HG03066 (cell line): ENCODE measurements at regions not wholly inside any gene's neighbourhood (a gene's known extent, or its start where the extent isn't known, plus 50 kb on each side); places are given as distances from the start of the nearest gene placed in this dataset.
"Not testable (repeated sequence)": the region's sequence is repeated elsewhere in the genome, so short reads cannot be mapped to it uniquely, and the experiment has no call there.

Source experiments
- ATAC-seq: cut with Tn5 transposase; IDR thresholded peaks from one replicate; pipeline ENCODE4 v1.9.1; 2021; ENCODE audit warnings: low read depth; ENCODE audit not compliant: unreplicated experiment

DNA sequence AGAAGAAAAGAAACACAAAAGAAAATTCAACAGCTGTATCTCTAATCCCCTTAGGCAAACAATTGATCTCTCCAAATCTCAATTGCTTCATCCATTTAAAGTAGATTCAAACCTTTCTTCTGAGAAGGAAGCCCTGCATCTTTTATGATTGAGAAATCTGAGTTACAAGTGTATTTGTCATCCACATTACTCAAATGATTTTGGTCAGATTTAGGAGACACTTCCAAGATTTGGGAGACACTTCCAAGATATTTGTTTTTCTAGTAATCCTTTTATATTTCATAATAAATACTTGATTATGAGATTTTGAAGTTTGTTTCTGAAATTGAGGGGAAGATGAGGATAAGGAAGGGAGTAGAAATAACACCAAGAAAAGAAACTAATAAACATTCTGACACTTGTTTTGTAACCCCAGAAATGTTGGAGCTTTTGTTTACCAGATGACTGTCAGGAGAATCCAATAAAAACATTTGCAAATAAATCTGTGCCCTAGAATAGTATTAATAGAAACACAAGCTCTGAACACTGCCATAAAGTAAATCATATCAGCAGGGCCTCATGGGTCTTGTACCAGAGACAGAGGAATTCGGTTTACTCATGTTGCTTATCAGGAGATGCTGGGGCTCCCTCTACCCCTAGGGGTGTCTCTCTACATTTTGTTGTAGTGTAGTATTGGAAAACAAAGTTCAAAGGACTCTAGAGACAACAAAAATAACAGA lies 314.3 kb upstream of the NT5E start:
- no peak for ATAC-seq

DNA sequence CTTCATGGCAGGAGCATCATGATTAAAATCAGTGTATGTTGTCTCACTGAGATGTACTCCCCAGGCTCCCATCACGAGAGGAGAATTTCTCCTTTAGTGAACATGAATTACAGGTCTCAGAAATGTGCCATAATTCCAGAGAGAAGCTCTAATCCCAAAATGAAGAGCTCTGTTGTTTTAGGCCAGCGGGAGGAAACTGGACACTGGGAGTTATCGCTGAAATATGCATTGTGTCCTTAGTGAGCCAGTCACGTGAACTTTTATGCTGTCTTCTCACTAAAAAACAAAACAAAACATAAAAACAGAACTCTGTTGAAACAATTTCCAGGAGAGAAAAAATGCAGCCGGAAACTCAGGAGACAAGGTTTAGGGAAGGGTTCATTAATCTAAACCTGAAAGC lies 315.7 kb upstream of the NT5E start:
- no peak for ATAC-seq

DNA sequence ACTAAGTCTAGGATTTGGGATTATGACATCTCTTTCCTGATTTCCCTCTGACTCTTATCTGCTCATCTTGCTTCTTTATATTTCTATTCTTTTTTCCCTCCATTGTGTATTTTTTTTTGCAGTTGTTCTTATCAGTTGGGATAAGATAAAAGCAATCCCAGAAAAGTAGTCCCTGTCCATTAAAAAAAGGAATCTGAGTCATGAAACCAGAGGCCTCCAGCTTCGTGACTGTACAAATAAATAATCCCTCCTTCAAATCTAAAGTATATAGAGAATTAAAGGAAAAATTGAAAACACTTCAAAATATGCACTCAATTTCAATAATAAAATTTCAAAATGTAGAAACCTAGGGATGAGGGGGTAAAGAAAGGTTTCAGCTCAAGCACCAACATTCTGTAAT lies 317.8 kb upstream of the NT5E start:
- no peak for ATAC-seq

DNA sequence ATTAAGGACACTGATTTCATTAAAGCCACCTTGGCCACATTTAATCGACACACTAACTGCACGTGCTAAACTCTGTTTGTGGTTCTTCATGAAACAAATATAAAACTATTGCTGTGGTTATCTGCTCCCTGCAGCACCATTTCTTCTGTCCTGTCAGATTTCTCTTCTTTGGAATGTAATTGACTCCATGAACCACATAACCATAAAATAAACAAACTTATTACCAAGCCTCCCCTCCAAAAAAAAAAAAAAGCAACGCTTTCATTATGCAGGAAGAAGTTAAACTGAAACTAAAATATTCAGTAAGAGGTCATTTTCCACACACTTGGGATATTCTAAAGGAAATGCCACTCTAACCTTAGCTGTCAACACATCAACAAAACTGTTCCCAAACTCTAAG lies 319.1 kb upstream of the NT5E start:
- ATAC-seq: no peak

DNA sequence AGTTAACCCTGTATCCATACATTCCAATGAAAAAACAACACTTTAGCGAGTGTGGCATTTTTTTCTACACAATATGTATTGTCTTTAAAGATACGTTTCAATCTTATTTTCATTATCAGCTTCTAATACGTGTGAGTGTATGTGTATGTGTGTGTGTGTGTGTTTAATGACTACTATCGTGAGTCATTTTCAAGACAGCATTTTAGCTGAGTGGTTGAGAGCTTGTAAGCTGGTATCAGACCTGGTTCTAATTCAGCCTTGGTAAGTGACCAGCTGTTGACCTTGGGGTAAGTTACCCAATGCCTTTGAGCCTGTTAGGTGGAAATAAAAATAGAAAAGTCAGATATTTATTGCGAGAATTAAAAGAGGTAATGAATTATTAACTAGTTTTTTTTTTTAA lies 320.0 kb upstream of the NT5E start:
- no peak for ATAC-seq

DNA sequence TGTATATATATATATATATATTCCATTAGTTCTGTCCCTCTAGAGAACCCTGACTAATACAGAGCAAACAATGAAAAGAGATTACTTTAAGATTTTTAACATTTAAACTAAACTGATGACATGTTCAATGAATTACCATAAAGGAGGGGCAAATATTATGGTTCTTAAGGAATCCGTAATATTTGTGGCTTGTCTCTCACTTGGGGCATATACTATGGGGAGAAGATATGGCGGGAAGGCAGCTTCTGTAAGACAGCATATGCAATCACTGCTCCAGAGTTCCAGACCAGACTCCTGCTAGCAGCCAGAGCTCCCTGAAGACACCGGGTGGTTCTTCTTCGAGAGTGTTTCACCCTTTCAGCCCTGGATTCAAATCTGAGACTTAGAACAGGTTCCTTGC lies 321.1 kb upstream of the NT5E start:
- ATAC-seq: no peak

DNA sequence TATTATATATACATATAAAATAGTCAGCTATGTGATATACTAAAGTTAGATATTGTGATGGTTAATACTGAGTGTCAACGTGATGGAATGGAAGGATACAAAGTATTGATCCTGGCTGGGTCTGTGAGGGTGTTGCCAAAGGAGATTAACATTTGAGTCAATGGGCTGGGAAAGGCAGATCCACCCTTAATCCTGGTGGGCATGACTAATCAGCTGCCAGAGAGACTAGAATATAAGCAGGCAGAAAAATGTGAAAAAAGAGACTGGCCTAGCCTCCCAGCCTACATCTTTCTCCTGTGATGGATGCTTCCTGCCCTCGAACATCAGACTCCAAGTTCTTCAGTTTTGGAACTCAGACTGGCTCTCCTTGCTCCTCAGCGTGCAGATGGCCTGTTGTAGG lies 321.6 kb upstream of the NT5E start:
- ATAC-seq: not testable (repeated sequence)

DNA sequence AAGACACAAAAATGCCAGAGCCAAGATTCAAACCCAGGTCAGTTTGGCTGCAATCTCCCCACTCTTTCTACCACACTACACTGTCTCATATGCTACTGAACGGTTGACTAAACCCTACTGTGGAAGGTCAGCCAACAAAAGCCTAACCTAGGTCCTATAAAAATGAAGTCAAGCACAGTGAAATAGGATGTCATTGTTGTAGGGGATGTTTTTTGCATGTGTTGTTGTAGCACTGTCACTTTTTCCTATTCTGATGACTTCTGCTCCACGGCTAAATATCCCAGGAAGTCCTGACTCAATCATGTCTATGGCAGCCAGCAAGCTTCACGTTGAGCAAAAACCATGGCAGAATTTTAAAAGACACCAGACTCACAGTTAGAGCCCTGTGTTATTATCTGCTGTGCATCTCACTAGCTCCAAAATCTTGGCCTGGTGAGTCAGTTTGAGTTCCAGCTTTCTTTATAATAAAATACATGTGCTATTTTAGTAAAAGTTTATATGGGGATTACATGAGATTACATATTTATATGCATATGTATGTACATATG lies 322.1 kb upstream of the NT5E start:
- ATAC-seq: no peak

DNA sequence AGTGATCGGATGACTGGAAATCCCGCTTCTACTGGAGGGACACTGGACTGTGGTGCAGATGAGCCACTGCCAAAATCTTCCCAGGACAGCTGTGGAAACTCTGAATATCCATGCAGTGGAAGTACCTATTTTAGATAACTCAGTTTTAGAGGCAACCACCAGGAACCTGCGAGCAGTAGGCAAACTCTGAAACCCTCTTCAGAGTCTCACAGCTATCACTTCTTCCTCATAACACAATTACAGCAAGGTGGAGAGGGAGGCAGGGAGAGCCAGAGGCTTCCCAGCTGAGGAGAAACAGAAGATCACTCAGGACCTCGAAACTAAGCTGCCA lies 322.8 kb upstream of the NT5E start:
- no peak for ATAC-seq

DNA sequence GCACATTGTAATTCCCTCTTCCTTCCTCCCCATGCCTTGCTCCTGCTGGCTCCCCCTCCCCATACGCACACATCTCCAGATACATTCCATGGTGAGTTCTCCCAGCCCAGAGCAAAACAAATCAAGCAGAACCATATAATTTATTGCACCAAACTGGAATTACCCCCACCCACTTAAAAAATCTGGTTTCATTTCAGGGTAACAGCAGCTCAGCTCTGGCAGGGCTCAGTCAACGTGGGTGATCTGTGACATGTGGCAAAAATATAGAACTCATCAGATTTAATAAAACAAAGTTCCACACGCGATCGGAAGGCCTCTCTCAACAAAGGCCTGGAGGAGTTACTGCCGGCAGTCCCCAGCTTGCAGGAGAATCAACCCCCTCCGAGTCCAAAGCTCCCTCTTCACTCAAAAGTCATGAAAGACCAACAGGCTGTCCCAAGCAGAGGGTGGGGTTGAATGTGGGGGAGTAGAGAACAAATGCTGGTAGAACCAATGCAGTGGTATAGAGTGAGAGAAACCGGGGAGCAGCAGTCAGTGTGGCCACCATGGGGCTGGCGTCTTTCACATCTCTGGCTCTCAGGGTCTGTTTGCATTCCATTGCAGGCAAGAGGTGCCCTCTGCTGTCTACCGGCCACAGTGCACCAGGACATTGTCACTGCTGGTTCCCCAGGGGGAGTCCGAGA lies 323.3 kb upstream of the NT5E start:
- ATAC-seq: no peak

DNA sequence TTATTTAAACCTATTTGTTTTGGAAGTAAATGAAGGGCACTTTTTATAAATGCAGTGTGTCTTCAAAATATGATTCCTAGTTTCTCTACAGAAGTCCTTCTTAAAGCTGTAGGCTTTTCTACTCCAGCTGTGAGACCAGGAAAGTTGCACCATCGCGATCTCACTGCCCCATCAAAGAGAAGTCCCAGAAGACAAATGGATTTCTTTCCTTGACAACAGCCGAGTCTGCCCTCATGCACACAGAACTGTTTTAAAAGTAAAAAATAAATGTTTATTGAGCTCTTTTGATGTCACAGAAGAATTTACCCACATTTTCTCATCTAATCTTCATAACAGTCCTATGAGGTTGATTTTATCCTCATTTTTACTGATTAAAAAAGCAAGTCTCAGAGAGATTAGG lies 324.4 kb upstream of the NT5E start:
- ATAC-seq: no peak

DNA sequence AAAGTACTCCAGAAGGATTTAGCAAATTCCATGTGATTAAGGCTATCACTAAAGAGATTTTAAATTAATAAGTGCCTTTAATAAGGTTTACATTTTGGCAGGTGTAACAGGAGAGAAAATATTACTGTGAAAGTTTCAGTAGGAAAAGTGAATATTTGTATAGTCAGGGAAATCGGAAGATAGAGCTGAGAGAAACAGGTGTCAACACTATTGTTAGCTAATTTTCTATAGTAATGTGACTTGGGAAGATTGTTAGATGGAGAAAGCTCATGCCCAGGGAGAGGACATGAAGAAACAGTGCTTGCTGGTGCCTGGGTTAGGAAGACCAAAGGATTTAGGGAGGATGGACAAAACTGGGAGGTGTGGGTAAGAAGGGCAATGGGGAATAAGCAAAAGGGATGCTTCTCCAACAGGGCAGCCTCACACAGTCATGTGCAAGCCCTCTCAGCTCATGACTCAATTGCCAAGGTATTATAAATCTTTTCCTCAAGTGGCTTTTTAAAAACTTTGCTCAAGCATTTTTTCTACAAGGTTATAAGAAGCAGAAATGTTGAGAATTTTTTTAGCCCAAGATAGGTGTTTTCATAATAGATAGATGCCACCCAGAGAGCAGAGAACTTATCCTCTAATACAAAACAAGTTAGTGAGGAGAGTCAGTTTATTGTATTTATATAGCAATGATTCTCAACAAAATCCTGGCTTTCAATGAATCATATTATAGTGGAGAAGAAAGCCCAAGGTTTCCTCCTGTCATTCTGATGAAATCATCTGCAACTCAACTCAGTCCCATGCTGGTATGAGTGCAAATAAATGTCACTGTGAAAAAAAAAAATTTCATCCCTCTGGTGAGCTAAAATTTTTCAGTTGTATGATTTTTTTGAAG lies 325.2 kb upstream of the NT5E start:
- ATAC-seq: no peak

DNA sequence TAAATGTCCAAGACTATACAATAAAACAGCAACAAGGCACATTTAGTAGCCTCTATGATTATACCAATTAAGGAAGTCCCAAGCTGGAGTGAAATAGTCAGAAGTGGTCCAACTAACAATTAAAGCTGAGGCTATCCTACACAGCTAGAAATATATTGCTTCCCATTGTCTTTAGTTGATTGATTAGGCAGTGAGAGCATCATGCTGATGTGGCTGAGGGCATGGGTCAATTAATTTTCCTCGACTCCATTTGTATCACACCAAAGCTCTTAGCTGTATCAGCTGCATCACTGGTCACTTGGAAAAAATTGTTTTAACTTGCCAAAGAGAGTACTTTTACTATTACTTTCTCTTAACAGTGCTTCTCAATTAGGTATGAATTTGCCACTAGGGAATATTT lies 328.7 kb upstream of the NT5E start:
- no peak for ATAC-seq

DNA sequence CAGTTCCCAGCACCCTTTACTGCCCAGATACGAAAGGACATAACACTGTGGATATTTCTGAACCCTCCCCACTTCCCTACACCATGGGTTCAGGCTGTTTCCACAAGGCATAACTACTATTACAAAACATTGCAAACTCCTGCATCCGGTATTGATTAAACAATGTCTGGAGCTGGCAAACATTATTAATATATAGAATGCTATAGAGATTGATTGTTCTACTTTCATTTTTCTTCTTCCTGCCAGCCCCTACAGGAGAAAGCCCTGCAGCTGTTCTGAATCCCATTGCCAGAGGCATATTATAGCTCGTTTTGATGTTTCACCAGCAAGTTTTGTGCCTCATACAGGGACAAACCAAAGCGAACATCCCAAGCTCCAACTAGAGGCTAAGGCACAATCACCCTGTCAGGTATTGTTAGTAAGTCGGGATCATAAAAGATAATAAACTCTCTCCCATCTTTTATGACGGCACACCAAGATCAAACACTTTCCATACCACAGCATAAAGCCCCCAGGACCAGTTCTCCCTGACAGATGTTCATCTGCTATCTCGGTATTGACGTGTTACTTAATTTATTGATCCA lies 331.1 kb upstream of the NT5E start:
- ATAC-seq: no peak

DNA sequence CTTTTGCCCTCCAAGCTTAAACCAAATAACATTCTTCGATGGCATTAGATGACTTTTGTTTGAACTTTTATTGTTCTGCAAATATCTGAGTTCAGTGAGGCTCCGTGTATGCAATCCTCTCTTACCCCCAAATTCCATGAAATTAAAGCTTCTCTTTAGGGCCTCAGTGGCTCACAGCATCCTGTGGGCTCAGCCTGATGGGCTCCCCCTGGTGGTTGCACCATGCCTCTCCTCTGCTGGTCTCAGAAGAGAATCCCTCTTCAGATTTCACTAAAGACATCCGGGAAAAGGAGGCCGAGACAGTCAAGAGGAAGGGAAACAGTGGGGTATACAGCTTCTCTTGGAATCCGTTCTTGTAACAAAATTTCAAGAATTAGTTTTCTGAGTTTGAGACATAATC lies 331.6 kb upstream of the NT5E start:
- ATAC-seq: no peak

DNA sequence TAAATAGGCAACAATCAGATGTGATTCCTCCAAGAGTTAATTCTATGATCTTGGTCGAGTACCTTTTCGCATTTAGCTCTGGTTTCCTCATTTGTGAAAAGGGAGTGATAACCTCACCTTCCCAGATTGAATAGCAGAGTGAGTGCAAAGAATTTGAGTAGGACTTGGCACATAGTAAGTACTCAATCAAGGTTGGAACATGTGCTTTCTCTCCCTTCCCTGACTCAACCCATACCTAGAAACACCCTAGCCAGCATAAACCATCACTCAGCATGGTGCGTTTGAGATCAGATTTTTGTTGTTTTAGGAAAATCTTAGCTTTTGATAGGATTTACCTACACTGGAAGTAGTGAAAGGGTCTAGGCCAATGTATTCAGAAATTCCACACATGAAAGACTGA lies 333.4 kb upstream of the NT5E start:
- no peak for ATAC-seq

DNA sequence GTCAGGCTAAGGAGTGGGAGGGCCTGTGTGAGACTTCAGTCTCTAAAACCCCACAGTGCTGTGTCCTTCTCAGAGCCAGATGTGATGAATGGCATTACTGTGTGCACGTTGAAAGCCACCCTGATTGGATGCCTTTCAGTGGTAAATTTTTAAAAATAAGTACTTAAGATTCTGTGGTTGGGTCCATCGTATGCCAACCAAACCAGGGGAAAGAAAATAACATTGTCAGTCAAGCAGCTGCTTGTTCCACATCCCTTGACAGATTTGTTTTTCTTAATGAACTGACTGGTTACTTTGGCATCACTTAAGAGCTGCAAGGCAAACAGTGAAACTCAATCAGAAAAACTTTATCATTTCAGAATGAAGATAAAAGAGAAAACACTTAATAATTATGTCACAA lies 334.0 kb upstream of the NT5E start:
- no peak for ATAC-seq

DNA sequence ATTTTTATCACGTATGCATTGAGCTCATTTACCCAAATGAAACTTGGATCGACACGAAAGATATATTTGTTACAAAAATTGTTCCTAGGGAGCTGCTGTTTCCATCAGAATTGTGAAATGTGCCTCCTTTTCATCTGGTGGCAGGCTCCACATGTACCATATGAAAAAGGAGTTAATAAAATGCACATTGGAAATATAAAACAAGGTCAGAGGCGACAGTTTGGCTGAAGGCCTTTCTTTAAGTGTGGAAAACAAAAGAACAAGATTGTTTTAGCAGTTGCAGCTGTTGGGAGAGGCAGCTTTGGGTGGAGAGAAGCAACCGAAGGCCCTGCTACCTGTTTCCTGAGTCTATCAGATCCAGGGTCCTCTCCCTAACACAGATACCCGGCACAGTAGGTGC lies 334.5 kb upstream of the NT5E start:
- no peak for ATAC-seq

DNA sequence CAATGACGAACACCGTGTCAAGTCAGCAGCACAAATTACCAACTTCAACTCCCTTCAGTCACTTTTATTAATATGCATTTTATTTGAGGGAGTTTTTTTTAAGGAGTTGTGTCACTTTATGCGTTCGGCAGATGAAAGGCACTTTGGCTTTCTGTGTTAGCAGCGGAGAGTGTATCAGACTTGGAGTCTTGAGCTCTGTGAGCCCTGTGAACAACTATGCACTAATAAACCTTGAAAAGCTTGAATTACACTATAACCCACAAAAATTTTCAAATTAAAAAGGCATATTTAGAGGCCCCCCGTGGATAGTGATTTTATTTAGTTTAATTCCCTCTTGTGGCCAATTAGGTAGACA lies 335.3 kb upstream of the NT5E start:
- no peak for ATAC-seq

DNA sequence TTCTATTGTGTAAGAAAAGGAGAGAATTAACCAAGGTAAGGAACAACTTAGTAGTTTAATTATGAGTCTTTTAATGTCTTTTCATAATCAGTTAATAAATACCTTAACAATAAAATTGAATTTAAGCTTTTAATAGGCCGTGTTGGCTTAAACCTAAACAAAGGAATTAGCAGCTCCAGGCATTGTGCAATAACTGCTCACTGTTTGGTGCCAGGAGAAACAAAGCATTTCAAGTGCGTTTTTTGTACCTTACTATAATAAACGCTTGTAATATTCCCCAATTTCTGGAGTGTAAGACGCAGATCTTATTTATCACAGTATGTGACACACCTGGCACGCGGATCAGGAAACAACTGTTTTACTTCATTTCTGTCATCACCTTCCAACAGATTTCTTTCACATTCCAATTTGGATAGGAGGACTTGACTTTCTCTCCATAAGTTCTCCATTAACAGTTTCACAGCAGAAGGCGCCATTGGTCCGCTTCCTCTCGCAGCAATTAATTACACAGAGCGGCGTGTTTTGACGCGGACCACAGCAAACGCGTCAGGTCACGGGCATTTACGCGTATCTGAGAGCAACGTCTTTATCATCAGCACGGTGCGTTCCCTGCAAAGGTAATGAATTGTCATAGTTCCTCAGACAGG lies 335.8 kb upstream of the NT5E start:
- no peak for ATAC-seq

DNA sequence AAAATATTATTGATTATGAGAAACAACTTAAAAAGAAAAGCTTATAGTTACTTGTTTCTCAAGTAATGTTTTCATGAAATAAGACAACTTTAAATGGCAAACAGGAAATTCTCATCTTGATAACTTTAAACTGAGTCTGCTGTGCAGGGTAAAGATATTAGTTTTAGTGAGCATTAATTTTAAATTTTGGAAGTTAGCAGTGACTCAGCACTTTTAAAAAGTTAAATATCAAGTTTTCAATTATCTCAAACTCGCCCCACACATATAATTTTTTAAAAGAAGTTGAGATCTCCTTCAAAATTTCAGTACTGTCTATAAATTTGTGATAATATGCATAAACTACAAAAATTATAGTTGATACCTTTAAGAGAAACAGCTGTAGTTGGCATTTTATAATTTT lies 337.3 kb upstream of the NT5E start:
- ATAC-seq: no peak
